Astrocyte of the spinal cord (primary cell): ENCODE measurements at regions not wholly inside any gene's neighbourhood (a gene's known extent, or its start where the extent isn't known, plus 50 kb on each side); places are given as distances from the start of the nearest gene placed in this dataset.

ENCODE experiments used
- DNase-seq: peaks from one replicate; pipeline ENCODE4 v3.0.0; 2011; ENCODE audit warnings: low read depth, low spot score
- H3K4me3 ChIP-seq: 2 replicates; pipeline ENCODE4 v1.5.1; 2011; ENCODE audit warnings: low read depth, mild to moderate bottlenecking, low read length, moderate library complexity
- in situ Hi-C: cut with HindIII; loops from 2 replicates; pipeline ENCODE4 v1.10.0; 2017; ENCODE audit warnings: low sequenced_read_pairs
- TF ChIP-seq, protein P1 (sequence below): IDR thresholded peaks from 2 replicates; pipeline ENCODE4 v1.5.1; 2012; ENCODE audit warnings: low read depth, mild to moderate bottlenecking, low read length, inconsistent platforms

- H3K4me3 ChIP-seq, result no peak overlapping the region
- in situ Hi-C loops, result no loop called here
- DNase-seq, result no peak
- TF ChIP-seq, protein P1, sequence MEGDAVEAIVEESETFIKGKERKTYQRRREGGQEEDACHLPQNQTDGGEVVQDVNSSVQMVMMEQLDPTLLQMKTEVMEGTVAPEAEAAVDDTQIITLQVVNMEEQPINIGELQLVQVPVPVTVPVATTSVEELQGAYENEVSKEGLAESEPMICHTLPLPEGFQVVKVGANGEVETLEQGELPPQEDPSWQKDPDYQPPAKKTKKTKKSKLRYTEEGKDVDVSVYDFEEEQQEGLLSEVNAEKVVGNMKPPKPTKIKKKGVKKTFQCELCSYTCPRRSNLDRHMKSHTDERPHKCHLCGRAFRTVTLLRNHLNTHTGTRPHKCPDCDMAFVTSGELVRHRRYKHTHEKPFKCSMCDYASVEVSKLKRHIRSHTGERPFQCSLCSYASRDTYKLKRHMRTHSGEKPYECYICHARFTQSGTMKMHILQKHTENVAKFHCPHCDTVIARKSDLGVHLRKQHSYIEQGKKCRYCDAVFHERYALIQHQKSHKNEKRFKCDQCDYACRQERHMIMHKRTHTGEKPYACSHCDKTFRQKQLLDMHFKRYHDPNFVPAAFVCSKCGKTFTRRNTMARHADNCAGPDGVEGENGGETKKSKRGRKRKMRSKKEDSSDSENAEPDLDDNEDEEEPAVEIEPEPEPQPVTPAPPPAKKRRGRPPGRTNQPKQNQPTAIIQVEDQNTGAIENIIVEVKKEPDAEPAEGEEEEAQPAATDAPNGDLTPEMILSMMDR, result no peak
Observed at GRCh38 chr2:176502619-176503018, 233.4 kb downstream of the MTX2 start.

DNA sequence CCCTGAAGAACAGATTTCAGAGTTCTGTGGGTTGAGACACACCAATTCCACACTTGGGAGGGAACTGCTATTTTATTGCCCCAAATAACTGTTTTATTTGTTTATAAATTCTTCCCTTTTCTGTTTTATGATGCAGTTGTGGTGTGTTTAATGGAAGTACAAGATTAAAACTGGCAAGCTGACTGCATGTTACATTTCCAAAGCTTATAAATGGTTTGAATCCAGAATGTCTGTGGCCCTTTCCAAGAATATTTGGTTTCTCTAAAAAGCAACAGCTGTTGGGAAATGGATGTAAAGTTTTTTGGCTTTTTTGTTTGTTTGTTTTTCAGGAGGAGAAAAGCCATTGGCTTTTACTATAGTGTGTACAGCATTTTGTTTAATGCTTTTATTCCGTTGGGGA is 234.5 kb downstream of the MTX2 start:
- TF ChIP-seq, protein P1, result no peak
- H3K4me3 ChIP-seq, result no peak overlapping the region
- in situ Hi-C loops, result no loop called here
- DNase-seq, result no peak

- TF ChIP-seq, protein P1, result no peak
- DNase-seq, result no peak
- no peak overlapping the region for H3K4me3 ChIP-seq
- in situ Hi-C loops, result no loop called here
Observed at GRCh38 chr2:176504440-176504839, 235.2 kb downstream of the MTX2 start.

GRCh38 chr2:176507786-176508185 is 238.5 kb downstream of the MTX2 start:
- in situ Hi-C loops, result no loop called here
- no peak for DNase-seq
- no peak overlapping the region for H3K4me3 ChIP-seq
- TF ChIP-seq, protein P1, result no peak

- TF ChIP-seq, protein P1, result no peak
- DNase-seq, result no peak
- no peak overlapping the region for H3K4me3 ChIP-seq
- in situ Hi-C loops, result no loop called here
Observed at GRCh38 chr2:176508374-176508773, 239.1 kb downstream of the MTX2 start.

DNA sequence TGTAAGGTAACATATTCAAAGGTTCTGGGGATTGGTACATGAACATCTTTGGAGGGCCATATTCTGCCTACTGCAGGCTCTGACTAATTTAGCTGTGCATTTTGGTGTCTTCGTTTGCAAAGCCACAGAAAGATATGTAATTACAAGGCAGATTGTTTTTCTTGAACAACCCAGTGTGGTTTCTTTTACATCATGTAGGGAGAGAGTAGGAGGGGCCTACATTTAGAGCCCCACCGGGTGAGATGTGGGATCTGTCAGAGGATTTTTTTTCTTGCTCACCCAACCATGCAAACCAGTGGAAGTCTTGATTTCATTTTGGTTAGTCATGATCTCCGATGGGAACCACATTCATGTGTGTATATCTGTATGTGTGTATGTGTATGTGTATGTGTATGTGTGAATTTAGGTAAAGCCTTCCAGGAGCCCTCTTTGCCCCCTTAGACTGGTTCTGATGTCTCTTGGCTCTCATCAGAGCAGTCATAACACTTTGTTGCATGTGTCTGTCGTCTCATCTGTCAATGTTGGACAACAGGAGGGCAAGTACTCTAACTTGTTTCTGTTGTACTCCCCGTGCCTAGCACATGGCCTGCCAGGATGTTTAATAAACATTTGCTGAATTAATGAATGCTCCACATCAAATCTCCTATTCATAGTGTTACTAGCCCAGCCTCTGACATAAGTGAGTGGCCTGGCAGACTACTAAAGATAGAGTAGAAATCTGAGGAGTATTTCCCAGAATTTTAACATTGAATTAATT is 239.9 kb downstream of the MTX2 start:
- H3K4me3 ChIP-seq, result no peak overlapping the region
- TF ChIP-seq, protein P1, result no peak
- DNase-seq, result peak; percentile 66
- in situ Hi-C loops, result no loop called here
